Activated T-cell treated with anti-CD3 and anti-CD28 coated beads, Interleukin-2, amount 50 U/mL, for 24 hours (primary cell): ENCODE measurements at regions not wholly inside any gene's neighbourhood (a gene's known extent, or its start where the extent isn't known, plus 50 kb on each side); places are given as distances from the start of the nearest gene placed in this dataset.
"Not testable (repeated sequence)": the region's sequence is repeated elsewhere in the genome, so short reads cannot be mapped to it uniquely, and the experiment has no call there.

Source experiments
- DNase-seq: peaks from one replicate; pipeline ENCODE4 v3.0.0-alpha.2; 2020
- H3K27ac Mint-ChIP-seq: 2 replicates; pipeline ENCODE4 v1.8.0; 2020; ENCODE audit warnings: mild to moderate bottlenecking, mixed read lengths
- H3K27me3 Mint-ChIP-seq: 2 replicates; pipeline ENCODE4 v1.8.0; 2020; ENCODE audit warnings: mixed read lengths
- H3K36me3 Mint-ChIP-seq: 2 replicates; pipeline ENCODE4 v1.8.0; 2020; ENCODE audit warnings: low read depth, mixed read lengths
- H3K4me1 Mint-ChIP-seq: 2 replicates; pipeline ENCODE4 v1.8.0; 2020; ENCODE audit warnings: low read depth, mixed read lengths
- H3K4me3 Mint-ChIP-seq: 2 replicates; pipeline ENCODE4 v1.8.0; 2020; ENCODE audit warnings: mild to moderate bottlenecking, moderate library complexity, mixed read lengths
- H3K9me3 Mint-ChIP-seq: 2 replicates; pipeline ENCODE4 v1.8.0; 2020; ENCODE audit warnings: mixed read lengths

GRCh38 chr21:22189278-22189677 lies 1191.1 kb downstream of the NCAM2 start:
- DNase-seq, result no peak
- H3K9me3 Mint-ChIP-seq, result peaks cover 4% of the 10 kb centered on the region
- no peak overlapping the region for H3K27ac Mint-ChIP-seq
- H3K4me1 Mint-ChIP-seq, result no peaks in the 10 kb centered on the region
- no peaks in the 10 kb centered on the region for H3K27me3 Mint-ChIP-seq
- H3K36me3 Mint-ChIP-seq, result no peaks in the 10 kb centered on the region
- no peak overlapping the region for H3K4me3 Mint-ChIP-seq

GRCh38 chr21:22191581-22191980 lies 1193.4 kb downstream of the NCAM2 start:
- peaks cover 7% of the 10 kb centered on the region for H3K9me3 Mint-ChIP-seq
- no peak for DNase-seq
- H3K36me3 Mint-ChIP-seq, result no peaks in the 10 kb centered on the region
- H3K27ac Mint-ChIP-seq, result no peak overlapping the region
- no peaks in the 10 kb centered on the region for H3K27me3 Mint-ChIP-seq
- no peak overlapping the region for H3K4me3 Mint-ChIP-seq
- no peaks in the 10 kb centered on the region for H3K4me1 Mint-ChIP-seq

GRCh38 chr21:22192766-22193165 lies 1194.6 kb downstream of the NCAM2 start:
- peaks cover 7% of the 10 kb centered on the region for H3K9me3 Mint-ChIP-seq
- H3K27me3 Mint-ChIP-seq, result no peaks in the 10 kb centered on the region
- H3K27ac Mint-ChIP-seq, result no peak overlapping the region
- H3K4me1 Mint-ChIP-seq, result no peaks in the 10 kb centered on the region
- no peaks in the 10 kb centered on the region for H3K36me3 Mint-ChIP-seq
- H3K4me3 Mint-ChIP-seq, result no peak overlapping the region
- no peak for DNase-seq

GRCh38 chr21:22194986-22195385 lies 1196.8 kb downstream of the NCAM2 start:
- DNase-seq, H3K36me3 Mint-ChIP-seq, H3K27ac Mint-ChIP-seq, H3K4me1 Mint-ChIP-seq, H3K9me3 Mint-ChIP-seq, H3K27me3 Mint-ChIP-seq, H3K4me3 Mint-ChIP-seq: not testable (repeated sequence)

- no peaks in the 10 kb centered on the region for H3K4me1 Mint-ChIP-seq
- H3K4me3 Mint-ChIP-seq, result no peak overlapping the region
- H3K27ac Mint-ChIP-seq, result no peak overlapping the region
- peaks cover 5% of the 10 kb centered on the region for H3K9me3 Mint-ChIP-seq
- no peaks in the 10 kb centered on the region for H3K27me3 Mint-ChIP-seq
- no peak for DNase-seq
- H3K36me3 Mint-ChIP-seq, result no peaks in the 10 kb centered on the region
Observed at GRCh38 chr21:22200378-22201092, 1202.3 kb downstream of the NCAM2 start.

- H3K9me3 Mint-ChIP-seq, result peaks cover 5% of the 10 kb centered on the region
- H3K4me1 Mint-ChIP-seq, result no peaks in the 10 kb centered on the region
- no peaks in the 10 kb centered on the region for H3K36me3 Mint-ChIP-seq
- no peaks in the 10 kb centered on the region for H3K27me3 Mint-ChIP-seq
- H3K27ac Mint-ChIP-seq, result no peak overlapping the region
- no peak overlapping the region for H3K4me3 Mint-ChIP-seq
- DNase-seq, result no peak
Observed at GRCh38 chr21:22201126-22201525, 1202.9 kb downstream of the NCAM2 start.

- H3K27ac Mint-ChIP-seq, result no peak overlapping the region
- H3K27me3 Mint-ChIP-seq, result no peaks in the 10 kb centered on the region
Observed at GRCh38 chr21:22201669-22202068, 1203.5 kb downstream of the NCAM2 start.

GRCh38 chr21:22209304-22209700 lies 1211.1 kb downstream of the NCAM2 start:
- Mint-ChIP-seq H3K27ac (no peak overlapping the region), H3K4me1 (no peaks in the 10 kb centered on the region), H3K27me3 (no peaks in the 10 kb centered on the region), H3K4me3 (no peak overlapping the region), H3K9me3 (peaks cover 11% of the 10 kb centered on the region), H3K36me3 (no peaks in the 10 kb centered on the region)
- DNase-seq, result no peak

More at GRCh38 chr21:22201669-22202068, 1203.5 kb downstream of the NCAM2 start:
- peaks cover 5% of the 10 kb centered on the region for H3K9me3 Mint-ChIP-seq
- H3K4me3 Mint-ChIP-seq, result no peak overlapping the region
- H3K36me3 Mint-ChIP-seq, result no peaks in the 10 kb centered on the region
- DNase-seq, result no peak
- H3K4me1 Mint-ChIP-seq, result no peaks in the 10 kb centered on the region

GRCh38 chr21:22211943-22212342 lies 1213.7 kb downstream of the NCAM2 start:
- H3K27me3 Mint-ChIP-seq, result no peaks in the 10 kb centered on the region
- no peaks in the 10 kb centered on the region for H3K4me1 Mint-ChIP-seq
- no peak for DNase-seq
- no peak overlapping the region for H3K27ac Mint-ChIP-seq
- peaks cover 8% of the 10 kb centered on the region for H3K9me3 Mint-ChIP-seq
- no peak overlapping the region for H3K4me3 Mint-ChIP-seq
- H3K36me3 Mint-ChIP-seq, result no peaks in the 10 kb centered on the region

GRCh38 chr21:22223385-22223784 lies 1225.2 kb downstream of the NCAM2 start:
- Mint-ChIP-seq H3K27ac (peak overlapping the region; percentile 8), H3K4me1 (peaks cover 14% of the 10 kb centered on the region), H3K4me3 (no peak overlapping the region), H3K9me3 (peaks cover 3% of the 10 kb centered on the region), H3K27me3 (no peaks in the 10 kb centered on the region), H3K36me3 (no peaks in the 10 kb centered on the region)
- DNase-seq, result no peak

GRCh38 chr21:22224261-22224660 lies 1226.1 kb downstream of the NCAM2 start:
- Mint-ChIP-seq H3K36me3 (no peaks in the 10 kb centered on the region), H3K9me3 (peaks cover 3% of the 10 kb centered on the region), H3K4me3 (no peak overlapping the region), H3K4me1 (peaks cover 14% of the 10 kb centered on the region), H3K27ac (no peak overlapping the region), H3K27me3 (no peaks in the 10 kb centered on the region)
- no peak for DNase-seq

- DNase-seq, result no peak
- Mint-ChIP-seq H3K4me1 (peaks cover 14% of the 10 kb centered on the region), H3K27me3 (no peaks in the 10 kb centered on the region), H3K36me3 (no peaks in the 10 kb centered on the region), H3K4me3 (no peak overlapping the region), H3K27ac (no peak overlapping the region), H3K9me3 (peaks cover 3% of the 10 kb centered on the region)
Observed at GRCh38 chr21:22225299-22225698, 1227.1 kb downstream of the NCAM2 start.

GRCh38 chr21:22231013-22231412 lies 1232.8 kb downstream of the NCAM2 start:
- no peak overlapping the region for H3K4me3 Mint-ChIP-seq
- peaks cover 1% of the 10 kb centered on the region for H3K4me1 Mint-ChIP-seq
- no peaks in the 10 kb centered on the region for H3K27me3 Mint-ChIP-seq
- H3K27ac Mint-ChIP-seq, result no peak overlapping the region
- no peak for DNase-seq
- peaks cover 3% of the 10 kb centered on the region for H3K9me3 Mint-ChIP-seq
- H3K36me3 Mint-ChIP-seq, result no peaks in the 10 kb centered on the region

- H3K4me3 Mint-ChIP-seq, result no peak overlapping the region
- H3K27me3 Mint-ChIP-seq, result no peaks in the 10 kb centered on the region
- no peak for DNase-seq
- H3K4me1 Mint-ChIP-seq, result no peaks in the 10 kb centered on the region
- H3K27ac Mint-ChIP-seq, result no peak overlapping the region
- peaks cover 8% of the 10 kb centered on the region for H3K9me3 Mint-ChIP-seq
- no peaks in the 10 kb centered on the region for H3K36me3 Mint-ChIP-seq
Observed at GRCh38 chr21:22235866-22236590, 1237.8 kb downstream of the NCAM2 start.

GRCh38 chr21:22244516-22244915 lies 1246.3 kb downstream of the NCAM2 start:
- Mint-ChIP-seq H3K27me3 (no peaks in the 10 kb centered on the region), H3K27ac (no peak overlapping the region)

More at GRCh38 chr21:22244516-22244915, 1246.3 kb downstream of the NCAM2 start:
- H3K4me3 Mint-ChIP-seq, result no peak overlapping the region
- DNase-seq, result no peak
- no peaks in the 10 kb centered on the region for H3K36me3 Mint-ChIP-seq
- peaks cover 3% of the 10 kb centered on the region for H3K9me3 Mint-ChIP-seq
- H3K4me1 Mint-ChIP-seq, result no peaks in the 10 kb centered on the region
